DMS114 treated with DMSO at 0.1 percent for 48 hours (cell line): ENCODE measurements at regions not wholly inside any gene's neighbourhood (a gene's known extent, or its start where the extent isn't known, plus 50 kb on each side); places are given as distances from the start of the nearest gene placed in this dataset.
"Not testable (repeated sequence)": the region's sequence is repeated elsewhere in the genome, so short reads cannot be mapped to it uniquely, and the experiment has no call there.

Experiments used
- DNase-seq: peaks from one replicate; lab custom pipeline; 2025; ENCODE audit not compliant: unreplicated experiment; lab: John Stamatoyannopoulos, UW

DNA sequence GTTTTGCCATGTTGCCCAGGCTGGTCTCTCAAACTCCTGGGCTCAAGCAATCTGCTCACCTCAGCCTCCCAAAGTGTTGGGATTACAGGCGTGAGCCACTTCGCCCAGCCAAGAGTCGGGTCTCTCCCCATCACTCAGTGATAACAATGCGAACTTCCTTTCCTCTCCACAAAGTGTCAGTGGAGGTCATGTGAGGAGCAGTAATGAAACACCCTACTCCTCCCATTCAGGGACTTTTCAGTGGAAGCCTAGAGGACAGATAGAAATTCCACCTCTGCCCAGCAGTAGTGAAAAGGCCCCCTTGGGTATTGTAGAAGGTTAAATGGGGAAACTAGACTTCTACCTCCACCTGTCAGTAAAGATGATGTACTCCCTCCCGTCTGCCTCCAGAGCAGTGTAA is 141.9 kb upstream of the STK26 start:
- no peak for DNase-seq

GRCh38 chrX:131885042-131885441 is 138.1 kb upstream of the STK26 start:
- DNase-seq = not testable (repeated sequence)

- not testable (repeated sequence) for DNase-seq
These were observed 129.2 kb upstream of the STK26 start for GRCh38 chrX:131893857-131894256.

DNA sequence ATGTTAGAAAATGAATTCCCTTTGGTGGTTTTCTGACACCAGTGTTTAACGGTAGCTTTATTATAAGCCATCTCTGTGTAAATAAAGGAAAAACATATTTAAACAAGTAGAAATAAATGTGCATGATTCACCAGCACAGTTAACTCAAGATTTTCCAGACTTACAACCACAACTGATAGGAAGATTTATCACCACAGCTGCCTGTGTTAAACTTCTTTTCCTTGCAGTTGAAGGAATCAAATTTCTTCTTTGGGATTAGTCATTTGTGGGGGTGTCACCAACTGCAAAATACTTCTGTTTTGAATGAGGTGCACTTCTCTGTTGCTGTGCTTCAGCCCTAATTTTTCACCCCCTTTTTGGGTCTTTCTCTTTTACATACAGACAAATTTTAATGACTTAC is 128.1 kb upstream of the STK26 start:
- no peak for DNase-seq

DNA sequence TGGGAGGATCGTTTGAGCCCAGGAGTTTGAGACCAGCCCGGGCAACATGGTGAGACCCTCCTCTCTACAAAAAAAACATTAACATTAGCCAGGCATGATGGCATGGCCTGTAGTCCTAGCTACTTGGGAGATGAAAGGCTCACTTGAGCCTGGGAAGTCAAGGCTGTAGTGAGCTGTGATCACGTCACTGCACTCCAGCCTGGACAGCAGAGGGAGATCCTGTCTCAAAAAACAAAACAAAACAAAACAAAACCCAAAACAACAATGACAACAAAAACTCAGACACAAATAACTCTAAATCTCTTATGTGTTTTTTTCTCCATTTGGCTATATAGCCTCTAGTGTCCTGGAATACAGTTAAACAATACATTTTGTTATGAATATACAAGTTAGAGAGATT is 127.3 kb upstream of the STK26 start:
- no peak for DNase-seq

- no peak for DNase-seq
These were observed 121.6 kb upstream of the STK26 start for GRCh38 chrX:131901546-131901945.

DNA sequence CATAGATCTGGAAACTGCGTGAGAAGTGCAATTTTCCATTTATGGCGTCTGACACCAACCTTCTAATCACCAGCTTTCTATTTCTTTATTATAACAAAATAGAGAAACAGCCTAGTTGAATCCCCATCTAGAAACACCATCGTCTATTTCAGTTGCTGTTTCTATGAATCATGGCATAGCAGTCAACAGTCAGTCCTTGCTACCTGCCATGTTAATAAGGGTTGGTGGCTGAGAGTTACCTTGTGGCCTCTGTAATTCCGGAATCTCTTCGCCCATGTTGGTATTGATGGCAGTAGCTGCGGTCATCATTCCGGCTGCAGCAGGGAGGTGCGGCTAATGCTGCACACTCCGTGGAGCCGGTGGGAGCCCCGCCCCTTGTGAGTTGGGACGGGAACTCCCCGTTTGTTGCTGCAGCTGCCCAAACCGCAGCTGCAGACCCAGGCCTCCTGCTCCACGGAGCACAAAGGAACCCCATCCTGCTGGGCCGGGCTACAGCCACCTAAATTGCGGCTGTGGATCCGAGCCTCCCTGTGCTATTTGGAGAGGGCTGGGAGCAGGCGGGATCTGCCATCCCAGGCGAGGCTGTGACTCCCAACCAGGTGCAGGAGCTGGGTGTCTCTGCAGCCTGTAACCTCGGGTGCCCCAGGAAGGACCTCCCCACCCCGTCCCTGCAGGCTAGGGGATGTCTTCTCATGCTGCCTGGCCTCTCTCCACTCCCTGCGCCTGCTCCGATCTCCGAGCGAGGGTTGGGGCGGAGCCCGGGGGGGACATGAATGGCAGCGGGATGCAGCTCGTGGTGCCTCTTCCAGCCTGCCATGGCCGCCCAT is 115.4 kb upstream of the STK26 start:
- DNase-seq = no peak

DNA sequence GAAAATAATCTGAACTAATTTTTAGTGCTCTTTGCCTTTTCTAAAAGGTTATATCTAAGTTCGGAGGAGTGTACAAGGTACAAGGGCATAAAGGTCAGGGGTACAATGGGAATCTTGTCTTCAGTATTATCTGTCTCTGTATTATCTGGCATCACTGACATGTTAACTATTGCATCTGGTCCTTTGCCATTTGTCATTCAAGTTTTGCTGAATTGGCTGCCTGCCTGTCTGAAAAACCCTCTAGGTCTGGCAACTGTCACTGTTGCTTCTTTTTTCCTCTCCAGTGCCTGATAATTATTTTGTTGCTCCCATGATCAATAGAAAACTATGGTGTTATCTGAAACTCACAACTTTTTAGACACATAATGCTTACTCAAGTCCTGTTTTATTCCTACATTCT is 112.5 kb upstream of the STK26 start:
- no peak for DNase-seq

DNA sequence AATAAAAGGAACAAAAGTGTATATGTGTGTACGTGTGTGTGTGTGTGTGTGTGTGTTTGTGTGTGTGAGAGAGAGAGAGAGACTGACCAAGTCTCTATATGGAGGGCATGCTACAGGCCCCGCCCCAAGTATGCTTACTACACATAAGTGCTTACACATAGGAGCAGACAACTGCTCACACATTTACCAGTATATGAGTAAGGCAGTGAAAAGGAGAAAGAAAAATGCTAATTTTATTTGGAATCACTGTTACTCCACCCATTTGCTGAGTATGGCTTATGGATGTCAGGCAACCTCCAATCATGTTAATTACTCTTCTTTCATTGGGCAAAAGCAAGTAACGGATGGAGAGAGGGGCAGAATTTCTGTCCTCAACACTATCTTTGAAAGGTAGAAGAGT is 107.6 kb upstream of the STK26 start:
- no peak for DNase-seq

DNA sequence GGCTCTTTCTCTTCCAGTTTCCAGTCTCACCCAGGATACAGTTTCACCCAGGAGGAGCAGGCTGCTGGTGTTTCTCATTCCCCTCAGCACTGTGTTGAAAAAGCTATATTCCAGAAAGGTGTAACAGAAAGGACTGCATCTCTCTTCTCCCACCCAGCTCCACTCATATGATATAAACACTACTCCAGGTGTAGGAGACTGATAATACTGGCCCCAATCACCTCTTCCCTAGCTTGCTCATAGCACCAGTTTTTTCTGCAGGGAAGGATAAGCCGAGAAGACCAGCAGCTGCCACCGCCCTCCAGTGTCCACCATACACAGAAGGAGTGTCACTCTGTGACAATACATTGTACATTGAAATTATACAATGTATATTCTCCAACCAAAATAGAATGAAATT is 105.5 kb upstream of the STK26 start:
- no peak for DNase-seq

GRCh38 chrX:131918839-131919238 is 104.3 kb upstream of the STK26 start:
- no peak for DNase-seq

DNA sequence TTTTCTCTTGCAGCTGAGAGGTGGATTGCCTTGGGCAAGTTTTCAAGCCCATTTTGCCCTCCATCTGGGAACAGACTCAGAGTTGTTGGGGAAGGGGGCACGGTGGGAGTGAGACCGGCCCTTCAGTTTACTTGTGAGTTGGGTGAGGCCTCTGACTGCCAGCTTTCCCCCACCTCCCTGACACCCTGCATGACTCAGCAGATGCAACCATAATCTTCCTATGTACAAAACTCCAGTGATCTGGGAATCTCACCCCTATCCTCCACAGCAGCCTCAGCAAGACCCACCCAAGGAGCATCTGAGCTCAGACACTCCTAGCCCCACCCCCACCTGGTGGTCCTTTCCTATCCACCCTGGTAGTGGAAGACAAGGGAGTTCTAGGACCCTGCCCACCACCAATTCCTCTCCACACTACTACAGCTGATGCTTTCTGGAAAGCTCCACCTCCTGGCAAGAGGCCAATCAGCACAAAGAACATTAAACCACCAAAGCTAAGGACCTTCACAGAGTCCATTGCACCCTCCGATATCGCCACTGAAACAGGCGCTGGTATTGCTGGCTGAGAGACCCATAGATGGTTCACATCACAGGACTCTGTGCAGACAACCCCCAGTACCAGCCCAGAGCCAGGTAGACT is 99.4 kb upstream of the STK26 start:
- DNase-seq = no peak

- DNase-seq = no peak
These were observed 84.4 kb upstream of the STK26 start for GRCh38 chrX:131938749-131939148.

DNA sequence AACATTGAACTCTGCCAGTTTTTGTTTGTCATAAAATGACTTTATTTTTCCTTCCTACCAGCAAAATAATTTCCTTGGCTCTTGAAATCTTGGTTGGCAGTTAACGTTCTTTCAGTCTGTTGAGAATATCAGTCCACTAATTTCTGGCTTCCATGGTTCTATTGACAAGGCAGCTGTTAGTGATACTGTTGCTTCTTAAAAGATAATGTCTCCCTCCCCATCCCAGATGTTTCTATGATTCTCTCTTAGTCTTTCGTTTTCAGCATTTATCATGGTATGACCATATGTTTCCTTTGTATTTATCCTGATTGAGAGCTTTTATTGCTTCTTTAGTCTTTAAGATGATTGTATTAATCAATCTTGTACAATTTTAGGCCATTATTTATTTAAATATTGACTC is 81.1 kb upstream of the STK26 start:
- DNase-seq = no peak

GRCh38 chrX:131944936-131945902 is 77.9 kb upstream of the STK26 start:
- no peak for DNase-seq

DNA sequence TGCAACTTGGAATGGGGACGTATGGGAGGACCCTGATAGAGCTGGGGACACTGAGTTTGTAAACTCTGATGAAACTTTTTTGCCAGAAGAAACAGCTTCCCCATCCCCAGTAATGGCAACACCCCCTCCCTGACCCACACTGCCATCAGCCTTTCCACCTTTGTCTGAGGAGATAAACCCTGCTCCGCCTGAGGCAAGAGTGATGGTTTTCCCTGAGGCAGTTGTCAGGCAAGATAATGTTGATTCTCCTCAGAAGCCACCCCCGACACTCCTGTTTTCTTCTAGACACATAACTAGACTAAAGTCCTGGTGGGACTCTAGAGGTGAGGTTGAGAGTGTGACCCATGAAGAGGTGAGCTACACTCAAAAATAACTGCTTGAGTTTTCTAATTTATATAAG is 71.9 kb upstream of the STK26 start:
- DNase-seq = no peak

DNA sequence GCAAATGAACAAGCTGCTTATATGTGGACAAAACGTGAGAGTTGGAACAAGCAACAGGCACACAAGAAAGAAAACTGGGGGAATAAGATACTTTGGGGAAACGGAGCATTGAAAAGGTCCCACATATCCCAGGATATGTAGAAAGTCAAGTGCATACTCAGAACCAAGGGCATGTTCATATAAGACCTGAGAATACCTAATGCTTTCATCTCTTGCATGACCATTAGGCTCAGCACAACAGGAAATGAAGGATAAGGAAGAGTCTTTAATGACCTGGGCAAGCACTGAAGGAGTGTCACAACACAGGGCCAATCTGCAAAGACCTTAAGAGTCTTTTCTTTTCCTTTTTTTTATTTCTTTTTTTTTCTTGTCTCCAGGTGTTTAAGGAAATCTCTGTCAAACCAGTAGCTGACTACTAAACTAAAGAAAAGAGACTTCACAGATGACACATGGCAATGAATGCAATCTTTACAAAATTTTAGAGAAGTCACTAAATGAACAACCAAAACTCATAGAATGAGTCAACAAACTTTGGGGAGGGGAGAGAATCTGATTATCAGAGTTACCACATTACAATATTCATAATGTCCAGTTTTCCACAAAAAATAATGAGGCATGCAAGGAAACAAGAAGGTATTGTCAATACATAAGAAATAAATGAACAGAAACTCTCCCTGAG is 67.9 kb upstream of the STK26 start:
- no peak for DNase-seq

- DNase-seq = no peak
These were observed 64.4 kb upstream of the STK26 start for GRCh38 chrX:131958724-131959123.

GRCh38 chrX:131970347-131970746 is 52.8 kb upstream of the STK26 start:
- no peak for DNase-seq
